SK-N-SH treated with all-trans-retinoic acid at 6 μM for 48 hours (cell line): ENCODE measurements at regions not wholly inside any gene's neighbourhood (a gene's known extent, or its start where the extent isn't known, plus 50 kb on each side); places are given as distances from the start of the nearest gene placed in this dataset.

Experiments
- ARNTL ChIP-seq: fragments of 450-650 bp; formaldehyde crosslinking; IDR thresholded peaks from 2 replicates; pipeline ENCODE4 v1.5.0; 2020; ENCODE audit warnings: low read depth, mild to moderate bottlenecking, moderate library complexity, borderline replicate concordance
- ESRRG ChIP-seq: fragments of 250-450 bp; sonication (Bioruptor Pico); IDR thresholded peaks from 2 replicates; pipeline ENCODE4 v1.6.1; 2021; ENCODE audit warnings: mild to moderate bottlenecking
- RARB ChIP-seq: fragments of 250-450 bp; sonication (Bioruptor Pico); IDR thresholded peaks from 2 replicates; pipeline ENCODE4 v1.8.0; 2021; ENCODE audit warnings: mild to moderate bottlenecking, moderate library complexity
- ZC3H10 ChIP-seq: fragments of 250-450 bp; sonication (Bioruptor Pico); IDR thresholded peaks from 2 replicates; pipeline ENCODE4 v1.5.1; 2021; ENCODE audit warnings: mild to moderate bottlenecking, moderate library complexity
- TF ChIP-seq, protein P1 (sequence below): fragments of 250-450 bp; sonication (Bioruptor Pico); IDR thresholded peaks from 2 replicates; pipeline ENCODE4 v1.8.0; 2020; ENCODE audit warnings: mild to moderate bottlenecking, moderate library complexity, borderline replicate concordance

DNA sequence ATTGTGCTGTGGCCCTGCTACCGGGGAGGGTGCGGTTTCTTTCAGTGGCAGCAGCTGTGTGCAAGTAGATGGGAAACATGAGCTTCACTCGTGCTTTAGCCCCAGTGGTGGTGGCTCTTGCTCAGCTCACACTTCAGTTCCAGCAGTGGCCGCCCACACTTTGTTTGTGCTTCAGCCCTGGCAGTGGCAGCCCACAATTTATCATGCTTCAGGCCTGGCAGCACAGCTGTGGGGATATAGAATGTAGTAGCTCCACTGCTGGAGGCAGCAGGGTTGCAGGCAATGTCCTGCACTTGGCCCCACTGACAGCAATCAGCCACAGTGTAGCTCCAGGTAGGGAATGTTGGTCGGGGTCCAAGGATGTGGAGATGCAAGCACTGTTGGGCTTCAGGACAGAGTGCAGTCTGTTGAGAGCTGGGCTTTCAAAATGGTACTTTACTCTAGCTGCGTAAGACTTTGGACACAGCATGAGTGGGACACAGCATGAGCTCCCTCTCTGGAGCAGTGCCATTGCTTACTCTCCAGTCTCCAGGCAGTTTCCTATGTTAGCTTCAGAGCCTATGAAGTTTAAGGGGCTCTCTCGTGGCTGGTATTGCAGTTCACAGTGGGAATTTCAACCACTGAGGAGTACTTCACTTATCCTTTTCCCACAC is 413.1 kb downstream of the PDGFC start:
- TF ChIP-seq ARNTL (CRISPR knock-in tag) (no peak), RARB (CRISPR knock-in tag) (no peak), ESRRG (CRISPR knock-in tag) (no peak), ZC3H10 (CRISPR knock-in tag) (no peak)
- TF ChIP-seq, protein P1, sequence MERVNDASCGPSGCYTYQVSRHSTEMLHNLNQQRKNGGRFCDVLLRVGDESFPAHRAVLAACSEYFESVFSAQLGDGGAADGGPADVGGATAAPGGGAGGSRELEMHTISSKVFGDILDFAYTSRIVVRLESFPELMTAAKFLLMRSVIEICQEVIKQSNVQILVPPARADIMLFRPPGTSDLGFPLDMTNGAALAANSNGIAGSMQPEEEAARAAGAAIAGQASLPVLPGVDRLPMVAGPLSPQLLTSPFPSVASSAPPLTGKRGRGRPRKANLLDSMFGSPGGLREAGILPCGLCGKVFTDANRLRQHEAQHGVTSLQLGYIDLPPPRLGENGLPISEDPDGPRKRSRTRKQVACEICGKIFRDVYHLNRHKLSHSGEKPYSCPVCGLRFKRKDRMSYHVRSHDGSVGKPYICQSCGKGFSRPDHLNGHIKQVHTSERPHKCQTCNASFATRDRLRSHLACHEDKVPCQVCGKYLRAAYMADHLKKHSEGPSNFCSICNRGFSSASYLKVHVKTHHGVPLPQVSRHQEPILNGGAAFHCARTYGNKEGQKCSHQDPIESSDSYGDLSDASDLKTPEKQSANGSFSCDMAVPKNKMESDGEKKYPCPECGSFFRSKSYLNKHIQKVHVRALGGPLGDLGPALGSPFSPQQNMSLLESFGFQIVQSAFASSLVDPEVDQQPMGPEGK (CRISPR knock-in tag), result no peak
